Fibroblast of lung (primary cell): ENCODE measurements at regions not wholly inside any gene's neighbourhood (a gene's known extent, or its start where the extent isn't known, plus 50 kb on each side); places are given as distances from the start of the nearest gene placed in this dataset.

Experiments used
- DNase-seq, 2 donors: peaks; one replicate each; pipeline versions ENCODE4 v3.0.0 to v3.0.0-alpha.2; 2010; ENCODE audit warnings: low read depth in 2 of 2
- H2AFZ ChIP-seq: 2 replicates; pipeline ENCODE4 v1.5.1; 2012; ENCODE audit warnings: low read length, control low read depth, inconsistent platforms
- H3K27ac ChIP-seq: 2 replicates; pipeline ENCODE4 v1.5.1; 2011; ENCODE audit warnings: low read length, control low read depth; ENCODE audit not compliant: insufficient read depth
- H3K27me3 ChIP-seq: 2 replicates; pipeline ENCODE4 v1.5.1; 2011; ENCODE audit warnings: mild to moderate bottlenecking, low read length; ENCODE audit not compliant: control insufficient read depth, insufficient read depth
- H3K36me3 ChIP-seq: 2 replicates; pipeline ENCODE4 v1.5.1; 2011; ENCODE audit warnings: low read length; ENCODE audit not compliant: control insufficient read depth, insufficient read depth
- H3K4me1 ChIP-seq: 2 replicates; pipeline ENCODE4 v1.5.1; 2011; ENCODE audit warnings: low read length; ENCODE audit not compliant: control insufficient read depth, insufficient read depth; ENCODE audit errors: extremely low read depth
- H3K4me2 ChIP-seq: 2 replicates; pipeline ENCODE4 v1.5.1; 2011; ENCODE audit warnings: low read length, control low read depth; ENCODE audit not compliant: insufficient read depth; ENCODE audit errors: extremely low read depth
- H3K4me3 ChIP-seq, 4 experiments: fragments of 200-600 bp in 1 of 4; sonication (generic) in 1 of 4; replicated peaks in 1 of 4; 2 replicates each; pipeline ENCODE4 v1.5.1; 2011 to 2016; ENCODE audit warnings: low read length in 4 of 4, low read depth in 3 of 4, mild to moderate bottlenecking in 3 of 4, control low read depth in 2 of 4, inconsistent platforms in 1 of 4, mixed read lengths in 1 of 4; ENCODE audit not compliant: insufficient read depth in 1 of 4; ENCODE audit errors: control extremely low read depth in 1 of 4
- H3K79me2 ChIP-seq: 2 replicates; pipeline ENCODE4 v1.5.1; 2012; ENCODE audit warnings: mild to moderate bottlenecking, low read length, inconsistent platforms; ENCODE audit not compliant: control insufficient read depth, insufficient read depth
- H3K9ac ChIP-seq: 2 replicates; pipeline ENCODE4 v1.5.1; 2011; ENCODE audit warnings: mild to moderate bottlenecking, low read length, control low read depth; ENCODE audit not compliant: insufficient read depth
- H3K9me3 ChIP-seq: 2 replicates; pipeline ENCODE4 v1.5.1; 2012; ENCODE audit warnings: low read depth, low read length; ENCODE audit not compliant: control insufficient read depth, insufficient read depth
- H4K20me1 ChIP-seq: 2 replicates; pipeline ENCODE4 v1.5.1; 2011; ENCODE audit warnings: low read length; ENCODE audit not compliant: control insufficient read depth, insufficient read depth; ENCODE audit errors: extremely low read depth
- EZH2 ChIP-seq: IDR thresholded peaks from 2 replicates; pipeline ENCODE4 v1.5.1; 2012; ENCODE audit warnings: low read length, control low read depth, mild to moderate bottlenecking; ENCODE audit errors: missing control alignments
- TF ChIP-seq, protein P1 (sequence below), 2 donors: IDR thresholded peaks in 1 of 2; conservative IDR thresholded peaks in 1 of 2; 1 replicate in 1 of 2; 2 replicates in 1 of 2; pipeline ENCODE4 v1.5.1; 2011 to 2012; ENCODE audit warnings: low read length in 2 of 2, control low read depth in 1 of 2, inconsistent platforms in 1 of 2, low read depth in 1 of 2, mild to moderate bottlenecking in 1 of 2

- peak in 1 of 2 donors; percentile 14 for DNase-seq
- Histone ChIP-seq H3K4me2 (no peak overlapping the region), H2AFZ (no peak overlapping the region), H3K4me1 (no peaks in the 10 kb centered on the region), H4K20me1 (no peaks in the 10 kb centered on the region), H3K79me2 (no peaks in the 10 kb centered on the region), H3K4me3 (no peak overlapping the region), H3K9me3 (no peaks in the 10 kb centered on the region), H3K36me3 (no peaks in the 10 kb centered on the region), H3K27ac (no peak overlapping the region), H3K9ac (no peak overlapping the region), H3K27me3 (no peaks in the 10 kb centered on the region)
- TF ChIP-seq, protein P1, sequence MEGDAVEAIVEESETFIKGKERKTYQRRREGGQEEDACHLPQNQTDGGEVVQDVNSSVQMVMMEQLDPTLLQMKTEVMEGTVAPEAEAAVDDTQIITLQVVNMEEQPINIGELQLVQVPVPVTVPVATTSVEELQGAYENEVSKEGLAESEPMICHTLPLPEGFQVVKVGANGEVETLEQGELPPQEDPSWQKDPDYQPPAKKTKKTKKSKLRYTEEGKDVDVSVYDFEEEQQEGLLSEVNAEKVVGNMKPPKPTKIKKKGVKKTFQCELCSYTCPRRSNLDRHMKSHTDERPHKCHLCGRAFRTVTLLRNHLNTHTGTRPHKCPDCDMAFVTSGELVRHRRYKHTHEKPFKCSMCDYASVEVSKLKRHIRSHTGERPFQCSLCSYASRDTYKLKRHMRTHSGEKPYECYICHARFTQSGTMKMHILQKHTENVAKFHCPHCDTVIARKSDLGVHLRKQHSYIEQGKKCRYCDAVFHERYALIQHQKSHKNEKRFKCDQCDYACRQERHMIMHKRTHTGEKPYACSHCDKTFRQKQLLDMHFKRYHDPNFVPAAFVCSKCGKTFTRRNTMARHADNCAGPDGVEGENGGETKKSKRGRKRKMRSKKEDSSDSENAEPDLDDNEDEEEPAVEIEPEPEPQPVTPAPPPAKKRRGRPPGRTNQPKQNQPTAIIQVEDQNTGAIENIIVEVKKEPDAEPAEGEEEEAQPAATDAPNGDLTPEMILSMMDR (conservative IDR thresholded peaks at IDR 0.05 in 1 of 2, IDR thresholded peaks at IDR 0.05 in 1 of 2; ENCODE audit: low read depth in 1 of 2, low read length in 2 of 2) = no peak
- no peak for TF ChIP-seq EZH2
These were observed 361.4 kb upstream of the JAG1 start for GRCh38 chr20:11035211-11035610.

DNA sequence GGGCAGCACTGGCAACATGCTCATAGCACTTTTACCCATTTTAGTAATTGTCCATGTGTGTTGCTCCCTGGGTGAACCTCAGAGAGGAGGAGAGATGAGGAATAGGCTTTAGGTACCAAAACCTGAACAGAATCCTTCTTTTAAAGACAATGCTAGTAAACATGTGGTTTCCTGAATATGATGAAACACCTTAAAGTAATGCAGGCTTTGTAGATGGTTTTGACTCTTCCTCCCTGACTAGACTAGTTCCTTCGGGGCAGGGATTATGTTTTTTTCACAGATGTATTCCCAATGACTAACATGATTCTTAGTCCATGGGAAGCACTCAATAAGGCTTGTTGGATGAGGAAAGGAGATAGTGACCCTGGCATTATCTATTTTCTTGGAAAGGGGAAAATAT lies 367.6 kb upstream of the JAG1 start:
- no peak for TF ChIP-seq EZH2
- TF ChIP-seq, protein P1 (conservative IDR thresholded peaks at IDR 0.05 in 1 of 2, IDR thresholded peaks at IDR 0.05 in 1 of 2; ENCODE audit: low read depth in 1 of 2, low read length in 2 of 2) = no peak
- DNase-seq = peak in 1 of 2 donors; percentile 41

GRCh38 chr20:11043001-11043400 lies 369.2 kb upstream of the JAG1 start:
- Histone ChIP-seq H2AFZ (no peak overlapping the region), H4K20me1 (no peaks in the 10 kb centered on the region), H3K36me3 (no peaks in the 10 kb centered on the region), H3K4me3 (no peak overlapping the region), H3K27ac (no peak overlapping the region), H3K27me3 (no peaks in the 10 kb centered on the region), H3K9me3 (no peaks in the 10 kb centered on the region), H3K79me2 (no peaks in the 10 kb centered on the region), H3K9ac (no peak overlapping the region), H3K4me1 (no peaks in the 10 kb centered on the region), H3K4me2 (no peak overlapping the region)
- no peak for DNase-seq
- no peak for TF ChIP-seq EZH2
- TF ChIP-seq, protein P1 (conservative IDR thresholded peaks at IDR 0.05 in 1 of 2, IDR thresholded peaks at IDR 0.05 in 1 of 2; ENCODE audit: low read depth in 1 of 2, low read length in 2 of 2) = no peak

More for the DNA sequence above, 367.6 kb upstream of the JAG1 start:
- Histone ChIP-seq H4K20me1 (no peaks in the 10 kb centered on the region), H3K4me2 (no peak overlapping the region), H3K9ac (no peak overlapping the region), H3K36me3 (no peaks in the 10 kb centered on the region), H3K27me3 (no peaks in the 10 kb centered on the region), H3K27ac (no peak overlapping the region), H3K9me3 (no peaks in the 10 kb centered on the region), H3K4me1 (no peaks in the 10 kb centered on the region), H2AFZ (no peak overlapping the region), H3K4me3 (no peak overlapping the region), H3K79me2 (no peaks in the 10 kb centered on the region)
